Bone marrow (tissue), 2 donors: ENCODE measurements at regions not wholly inside any gene's neighbourhood (a gene's known extent, or its start where the extent isn't known, plus 50 kb on each side); places are given as distances from the start of the nearest gene placed in this dataset.
"Not testable (repeated sequence)": the region's sequence is repeated elsewhere in the genome, so short reads cannot be mapped to it uniquely, and the experiment has no call there.

Source experiments
- DNase-seq, 2 donors: peaks; one replicate each; lab custom pipeline; 2025; lab: John Stamatoyannopoulos, UW

DNA sequence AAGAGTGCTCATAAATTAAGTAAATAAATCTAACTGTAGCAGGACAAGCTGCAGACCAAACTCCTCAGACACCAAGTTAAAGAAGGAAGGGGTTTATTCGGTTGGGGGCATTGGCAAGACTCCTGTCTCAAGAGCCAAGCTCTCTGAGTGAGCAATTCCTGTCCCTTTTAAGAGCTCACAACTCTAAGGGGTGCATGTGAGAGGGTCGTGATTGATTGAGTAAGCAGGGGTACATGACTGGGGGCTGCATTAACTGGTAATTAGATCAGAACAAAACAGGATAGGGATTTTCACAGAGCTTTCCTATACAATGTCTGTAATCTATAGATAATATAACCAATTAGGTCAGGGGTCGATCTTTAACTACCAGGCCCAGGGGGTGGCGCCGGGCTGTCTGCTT lies 318.1 kb upstream of the TECRL start:
- DNase-seq, result not testable (repeated sequence)

DNA sequence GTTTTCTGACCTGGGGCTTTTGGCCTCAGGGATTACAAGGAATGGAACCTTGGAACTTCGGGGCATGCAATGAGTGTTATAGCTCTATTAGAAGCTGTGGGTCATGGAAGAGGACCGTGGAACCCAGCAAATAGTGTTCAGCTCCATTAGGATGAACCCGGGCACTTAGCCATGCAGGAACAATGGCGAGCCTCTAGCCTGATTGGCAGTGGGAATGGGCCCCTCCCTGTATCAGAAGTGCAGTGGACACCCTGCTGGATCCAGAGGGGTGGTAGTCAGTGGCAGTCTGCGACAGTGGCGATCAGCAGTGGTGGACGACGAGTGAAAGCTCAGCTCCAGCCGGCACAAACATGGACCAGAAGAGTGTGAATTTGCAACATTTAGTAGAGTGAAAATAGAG lies 315.4 kb upstream of the TECRL start:
- DNase-seq, result no peak

DNA sequence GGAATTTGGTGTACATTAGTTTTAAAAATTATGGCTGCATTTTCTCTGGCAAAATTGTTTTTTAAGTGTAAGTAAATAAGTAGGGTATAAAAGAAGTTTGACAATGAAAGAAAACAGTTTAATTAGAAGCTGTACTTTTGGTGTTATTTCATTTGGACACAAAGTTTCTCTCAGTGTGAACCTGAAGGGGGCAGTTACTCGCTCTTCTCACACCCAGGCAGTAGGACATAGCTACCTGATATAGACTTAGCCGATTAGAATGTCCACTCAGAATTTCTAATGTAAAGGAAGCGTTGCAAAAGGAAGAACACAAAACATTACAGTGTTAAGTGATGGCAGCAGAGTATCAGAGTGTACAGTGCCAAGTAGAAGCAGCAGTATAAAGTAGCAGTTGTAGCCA lies 311.9 kb upstream of the TECRL start:
- DNase-seq, result no peak

DNA sequence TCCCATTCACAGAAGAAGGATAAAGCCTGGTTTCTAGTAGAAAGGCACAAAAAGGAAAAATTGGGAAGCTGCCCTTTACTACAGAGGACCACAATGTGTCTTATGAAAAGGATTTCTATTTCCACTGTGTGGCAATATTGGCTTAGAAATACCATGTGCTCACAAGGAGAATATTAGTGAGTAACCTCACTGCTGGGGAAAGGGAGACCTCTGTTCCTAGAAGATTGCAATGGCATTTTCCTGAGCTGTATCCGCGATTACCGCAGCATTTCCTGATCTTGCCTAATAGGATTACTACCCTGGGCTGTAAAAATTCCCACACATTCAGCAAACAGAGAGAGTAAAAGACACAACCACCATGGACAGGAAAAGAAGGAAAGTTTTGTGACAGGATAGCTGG lies 308.8 kb upstream of the TECRL start:
- DNase-seq, result no peak

DNA sequence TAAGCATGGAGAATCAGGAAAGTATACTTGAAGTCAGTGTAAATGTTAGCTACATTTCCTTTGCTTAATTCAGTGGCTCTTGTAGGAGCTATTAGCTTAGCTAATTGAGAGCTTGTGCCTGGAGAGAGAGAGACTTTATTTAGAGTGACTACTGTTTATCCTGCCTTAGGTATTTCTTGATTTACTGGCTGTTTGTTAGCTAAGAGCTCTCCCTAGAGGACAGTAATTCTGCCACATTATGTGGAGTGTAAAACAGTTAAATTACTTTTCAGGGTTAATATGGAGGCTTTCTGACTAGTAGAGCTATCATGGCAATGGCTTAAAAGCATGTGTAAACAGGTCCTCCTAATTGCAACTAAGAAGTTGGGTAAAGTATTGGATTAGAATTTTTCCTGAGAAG lies 306.5 kb upstream of the TECRL start:
- DNase-seq, result no peak

DNA sequence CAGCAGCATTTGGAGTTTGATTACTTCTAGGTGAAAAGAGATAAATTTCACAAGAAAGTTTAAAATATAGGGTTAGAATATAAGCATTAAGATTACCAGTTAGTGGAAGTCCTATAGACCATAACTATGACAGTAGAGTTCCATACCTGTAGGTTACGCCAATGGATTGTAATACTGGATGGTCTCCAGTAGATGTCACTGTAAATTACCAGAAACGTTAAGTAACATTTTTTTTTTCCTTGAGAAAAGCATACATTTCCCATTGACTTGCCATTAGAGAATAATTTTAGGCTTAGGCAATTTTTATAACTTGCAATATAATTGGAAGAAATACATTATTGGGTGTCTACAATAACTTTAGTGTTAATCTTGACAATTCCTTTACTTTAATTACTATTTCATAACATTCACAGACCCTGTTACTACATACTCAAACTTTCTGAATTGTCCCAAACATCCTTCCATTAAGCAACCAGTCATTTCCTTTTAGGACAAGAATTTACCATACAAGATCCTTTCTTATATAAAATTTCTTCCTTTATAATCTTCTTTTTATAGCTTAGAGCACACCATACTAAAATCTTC lies 304.1 kb upstream of the TECRL start:
- peak in 1 of 2 donors; percentile 14 for DNase-seq

DNA sequence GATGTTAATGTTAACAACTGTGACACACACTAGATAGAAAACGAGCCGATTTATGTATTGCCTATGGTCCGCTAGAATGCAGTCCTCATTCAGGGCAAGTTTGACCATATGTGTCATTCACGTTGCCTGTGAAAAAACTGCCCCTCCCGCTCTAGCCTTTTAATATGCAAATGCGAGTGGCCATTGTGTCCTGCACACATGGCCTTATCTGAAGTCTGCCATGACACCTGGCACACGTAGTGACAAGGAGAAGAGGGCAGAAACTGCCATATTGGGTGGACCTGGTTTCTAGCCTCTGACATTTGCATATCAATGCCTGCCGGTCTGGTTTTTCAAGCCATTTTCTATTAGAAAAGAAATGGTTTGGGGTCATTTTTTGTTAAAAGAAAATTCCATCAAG lies 303.3 kb upstream of the TECRL start:
- DNase-seq, result no peak

DNA sequence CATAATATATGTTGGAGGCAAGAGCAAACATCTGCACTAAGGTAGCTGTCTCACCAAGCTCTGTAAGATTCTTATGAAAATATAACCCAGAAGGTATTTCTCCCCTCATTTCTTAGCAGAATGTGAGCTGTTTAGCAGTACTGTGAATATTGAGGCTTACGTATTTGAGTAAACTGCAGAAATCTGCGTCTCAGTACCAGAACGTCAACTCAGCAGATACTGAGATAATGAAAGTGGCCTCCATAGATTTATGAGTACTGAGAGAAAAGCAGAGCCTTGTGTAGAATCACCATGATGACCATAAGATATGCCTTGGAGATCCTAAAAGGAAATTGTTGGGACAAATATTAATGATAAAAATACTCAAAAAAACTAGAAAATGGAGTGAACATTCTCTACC lies 296.7 kb upstream of the TECRL start:
- no peak for DNase-seq

DNA sequence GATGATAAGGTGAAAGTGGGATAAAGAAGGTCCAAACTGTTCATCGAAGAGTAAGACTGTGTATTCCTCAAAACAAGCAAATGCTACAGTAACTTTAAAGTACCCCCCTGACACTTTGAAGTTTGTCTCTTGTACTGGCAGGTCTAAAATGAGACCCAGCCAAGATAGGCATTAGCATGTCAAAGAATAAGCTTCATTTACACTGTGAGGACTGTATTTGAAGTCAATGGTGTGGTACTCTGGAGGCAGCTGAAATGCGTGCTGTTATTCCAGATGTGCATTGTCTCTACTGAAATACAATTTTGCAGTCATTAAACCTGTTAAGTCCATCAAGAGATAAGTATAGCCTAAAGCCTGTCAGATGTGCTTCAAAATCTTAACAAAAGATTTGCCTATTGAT lies 288.9 kb upstream of the TECRL start:
- no peak for DNase-seq

DNA sequence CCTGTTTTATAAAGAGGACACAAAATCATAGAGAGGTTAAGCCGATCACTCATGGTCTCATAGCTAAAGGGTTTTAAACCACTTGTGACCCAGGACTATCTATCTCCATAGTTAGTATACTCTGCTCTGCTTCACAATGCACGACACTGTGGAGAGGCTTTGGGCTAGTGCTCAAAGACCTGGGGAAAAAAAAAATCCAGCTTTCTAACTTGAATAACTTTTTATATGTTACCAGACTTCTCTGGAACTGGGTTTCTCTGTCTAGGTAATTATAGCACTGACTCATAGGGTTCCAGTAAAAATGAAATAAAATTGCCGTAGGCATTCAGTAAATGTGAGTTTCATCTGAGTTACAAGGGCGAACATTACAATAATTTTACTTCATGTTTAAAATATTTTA lies 273.7 kb upstream of the TECRL start:
- no peak for DNase-seq

DNA sequence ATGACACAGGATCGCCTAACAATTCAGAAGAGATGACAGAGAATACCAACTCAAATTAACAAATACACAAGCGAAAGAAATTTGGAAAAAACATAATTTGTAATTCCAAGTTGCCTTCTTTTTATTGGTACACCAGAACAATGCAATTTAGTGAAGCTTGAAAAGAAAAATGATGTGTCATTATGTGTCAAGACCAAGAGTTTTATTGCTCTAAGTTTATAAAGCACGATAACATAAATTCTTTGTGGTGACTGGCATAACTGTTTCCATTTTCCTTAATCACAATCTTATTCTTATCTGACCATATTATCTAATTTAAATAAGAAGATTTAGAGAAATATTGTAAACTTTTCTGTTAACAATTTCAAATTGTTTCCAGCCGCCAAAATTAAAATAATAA lies 273.2 kb upstream of the TECRL start:
- DNase-seq, result no peak

DNA sequence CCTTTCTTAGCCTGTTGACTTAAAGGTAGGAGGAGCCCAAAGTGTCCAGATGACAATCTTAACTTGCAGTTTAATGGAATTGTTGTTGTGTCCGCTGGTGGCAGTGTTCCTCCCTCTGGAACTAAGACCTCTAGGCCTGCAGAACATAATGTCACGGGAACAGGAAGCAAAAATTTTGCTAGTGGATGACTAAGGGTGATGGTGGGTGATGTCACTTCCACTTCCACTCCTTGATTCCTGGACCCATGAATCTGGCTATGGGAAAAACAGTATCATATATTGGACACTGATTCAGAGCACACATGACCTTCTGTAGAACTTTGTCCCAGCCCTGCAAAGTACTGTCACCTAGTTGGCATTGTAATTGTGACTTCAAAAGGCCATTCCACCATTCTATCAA lies 263.9 kb upstream of the TECRL start:
- DNase-seq, result not testable (repeated sequence)

DNA sequence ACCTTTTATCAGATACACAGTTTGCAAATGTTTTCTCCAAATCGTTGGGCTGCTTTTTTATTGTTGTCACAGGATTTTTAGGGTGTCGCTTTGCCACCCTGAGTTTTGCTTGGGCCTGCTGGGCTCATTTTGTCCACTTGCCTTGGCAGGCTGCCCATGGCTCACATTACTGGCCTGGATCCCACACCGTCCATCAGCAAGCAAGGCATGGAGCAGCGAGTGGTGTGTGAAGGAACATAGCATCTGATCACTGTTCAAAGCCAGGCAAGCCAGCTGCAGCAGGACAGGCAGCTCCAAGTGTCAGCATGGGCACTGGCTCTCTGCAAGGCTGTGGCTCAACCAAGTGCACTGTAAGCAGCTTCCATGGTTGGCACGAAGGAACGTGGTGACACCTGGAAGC lies 261.4 kb upstream of the TECRL start:
- DNase-seq, result no peak

DNA sequence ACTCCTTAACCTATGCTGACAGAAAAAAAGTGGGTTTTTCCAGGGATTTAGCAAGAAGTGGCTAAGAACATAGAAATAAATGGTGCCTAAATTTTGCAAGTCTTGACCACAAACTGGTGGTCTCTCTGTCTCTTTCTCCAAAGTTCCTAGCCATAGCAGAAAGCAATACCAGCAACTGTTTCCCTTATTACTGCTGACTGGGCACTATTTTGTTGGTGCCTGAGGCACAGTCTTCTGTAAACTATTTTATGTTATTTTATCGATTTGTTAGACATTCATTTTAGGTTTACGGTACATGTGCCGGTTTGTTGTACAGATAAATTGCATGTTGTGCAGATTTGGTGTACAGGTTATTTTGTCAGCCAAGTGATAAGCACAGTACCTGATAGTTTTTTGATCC lies 234.6 kb upstream of the TECRL start:
- no peak for DNase-seq

DNA sequence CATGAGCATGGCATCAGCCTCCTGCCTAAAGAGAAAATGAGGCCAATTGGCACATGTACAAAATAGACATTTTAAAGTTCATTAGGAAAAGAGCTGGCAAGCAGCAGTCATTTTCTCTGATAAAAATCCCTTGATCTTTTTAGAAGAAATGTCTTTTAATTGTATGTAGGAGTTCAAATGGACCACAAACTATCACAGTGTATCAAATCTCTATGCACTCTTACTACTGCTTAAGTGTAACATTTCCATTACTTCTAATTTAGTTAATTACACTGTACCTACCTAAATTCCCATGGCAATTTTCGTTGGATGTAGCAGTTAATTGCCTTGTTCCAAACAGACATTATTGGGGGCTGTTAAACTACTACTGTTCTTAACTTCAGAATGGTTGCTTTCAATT lies 233.7 kb upstream of the TECRL start:
- no peak for DNase-seq

DNA sequence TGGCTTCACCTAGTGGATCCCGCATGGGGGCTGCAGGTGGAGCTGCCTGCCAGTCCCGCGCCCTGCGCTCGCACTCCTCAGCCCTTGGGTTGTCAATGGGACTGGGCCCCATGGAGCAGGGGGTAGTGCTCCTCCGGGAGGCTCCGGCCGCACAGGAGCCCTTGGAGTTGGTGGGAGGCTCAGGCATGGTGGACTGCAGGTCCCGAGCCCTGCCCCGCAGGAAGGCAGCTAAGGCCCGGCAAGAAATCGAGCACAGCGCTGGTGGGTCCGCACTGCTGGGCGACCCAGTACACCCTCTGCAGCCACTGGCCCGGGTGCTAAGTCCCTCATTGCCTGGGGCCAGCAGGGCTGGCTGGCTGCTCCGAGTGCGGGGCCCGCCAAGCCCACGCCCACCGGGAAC lies 231.2 kb upstream of the TECRL start:
- not testable (repeated sequence) for DNase-seq

DNA sequence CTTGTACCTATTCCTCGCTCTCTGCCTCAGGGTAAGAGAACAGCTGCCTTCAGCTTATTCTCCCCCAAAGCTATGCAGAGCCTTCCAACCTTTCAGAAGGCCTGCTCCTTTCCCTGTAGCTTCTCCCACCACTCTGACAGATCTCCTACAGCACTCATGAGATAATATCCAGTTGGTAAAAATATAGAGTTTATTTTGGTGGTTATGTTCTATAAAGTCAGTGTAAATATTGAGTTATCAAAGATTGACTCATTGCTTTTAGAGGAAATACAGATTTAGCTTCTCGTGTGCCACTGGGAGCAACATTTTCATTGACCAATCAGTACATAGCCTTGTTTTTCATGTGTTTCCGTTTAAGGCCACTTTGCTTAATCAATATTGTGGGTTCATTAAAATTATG lies 216.2 kb upstream of the TECRL start:
- no peak for DNase-seq

DNA sequence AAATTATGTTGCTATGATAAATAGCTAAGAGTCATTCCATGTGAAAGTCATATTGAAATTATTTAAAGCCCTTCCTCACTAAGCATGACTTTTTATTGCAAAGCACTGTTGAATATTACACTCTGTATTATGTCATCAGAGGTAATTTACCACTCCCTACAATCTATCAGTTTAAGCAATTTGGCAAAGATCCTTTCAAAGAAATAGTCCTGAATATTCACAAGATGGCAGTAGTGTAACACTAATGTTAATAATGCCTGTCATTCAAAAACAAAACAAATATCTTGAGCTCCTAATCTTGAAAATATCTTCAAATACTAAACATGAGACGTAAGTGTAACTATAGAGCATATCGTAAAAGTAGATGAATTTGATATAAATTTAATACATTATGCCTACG lies 208.6 kb upstream of the TECRL start:
- no peak for DNase-seq

DNA sequence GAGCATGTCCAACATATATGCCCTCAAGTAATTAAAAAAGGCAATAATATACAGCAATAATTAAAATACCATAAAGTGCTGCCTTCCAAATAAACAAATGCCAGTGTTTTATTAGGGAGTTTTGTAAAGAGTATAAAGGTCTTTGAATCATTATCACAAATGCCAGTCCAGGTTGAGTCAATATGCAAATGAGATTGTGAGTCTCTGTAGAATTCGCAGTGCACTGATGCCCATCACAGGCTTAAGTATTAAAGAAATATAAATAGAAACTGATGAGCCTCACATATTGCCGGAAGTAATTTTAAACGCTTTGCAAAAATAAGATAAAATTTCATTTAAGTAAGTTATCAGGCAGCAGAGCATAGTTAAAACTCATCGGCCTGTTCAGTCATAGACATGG lies 205.0 kb upstream of the TECRL start:
- no peak for DNase-seq

DNA sequence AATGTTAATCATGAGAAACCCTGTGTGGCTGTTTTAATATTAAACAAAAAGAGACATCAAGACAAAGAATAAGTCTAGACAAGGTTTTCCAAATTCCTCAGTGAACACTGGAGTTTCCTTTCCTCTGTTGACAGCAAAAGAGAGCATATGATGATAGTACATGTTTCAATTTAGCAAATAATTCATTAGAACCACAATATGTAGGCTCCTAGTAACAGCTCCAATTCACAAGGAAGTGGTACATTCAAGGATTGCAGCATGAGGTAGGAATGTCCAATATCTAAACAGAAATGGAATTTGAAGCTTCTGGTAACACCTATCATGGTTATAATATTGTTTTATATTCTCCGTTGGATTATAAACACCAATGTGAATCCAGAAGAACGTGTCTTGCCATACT lies 203.8 kb upstream of the TECRL start:
- no peak for DNase-seq

DNA sequence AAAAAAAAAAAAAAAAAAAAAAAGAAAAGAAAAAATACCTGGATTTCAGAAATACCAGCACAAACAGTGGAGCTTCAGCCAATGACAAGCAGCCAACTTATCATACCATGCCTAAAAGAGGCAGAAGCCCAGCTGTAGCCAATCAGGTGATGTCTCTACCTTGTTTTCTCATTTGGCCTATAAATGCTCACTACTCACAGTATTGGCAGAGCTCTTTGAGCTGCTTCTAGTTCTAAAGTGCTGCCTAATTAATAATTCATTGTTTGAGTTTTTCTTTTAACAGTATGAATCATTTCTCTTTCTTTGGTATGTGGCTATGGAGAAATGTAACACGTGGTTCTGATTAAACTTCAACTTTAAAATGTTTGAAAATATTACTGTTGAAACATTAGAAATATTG lies 188.8 kb upstream of the TECRL start:
- DNase-seq, result no peak

DNA sequence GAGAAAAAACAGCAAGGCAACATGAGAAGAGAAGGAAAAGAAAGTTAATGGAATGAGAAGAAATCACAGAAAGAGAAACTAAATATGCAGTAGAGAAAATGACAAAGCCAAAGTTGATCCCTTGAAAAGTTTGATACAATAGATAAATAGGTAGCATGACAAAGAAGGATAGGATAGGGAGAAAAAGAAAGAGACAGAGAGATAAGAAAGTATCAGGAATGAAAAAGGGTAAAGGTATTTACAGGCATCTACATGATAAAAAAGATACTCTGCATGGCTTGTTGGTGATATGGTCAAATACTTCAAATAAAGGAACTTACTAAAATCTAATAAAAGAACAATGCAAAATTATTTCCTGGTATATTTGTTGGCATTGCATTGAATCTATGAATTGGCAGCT lies 185.5 kb upstream of the TECRL start:
- DNase-seq, result no peak

DNA sequence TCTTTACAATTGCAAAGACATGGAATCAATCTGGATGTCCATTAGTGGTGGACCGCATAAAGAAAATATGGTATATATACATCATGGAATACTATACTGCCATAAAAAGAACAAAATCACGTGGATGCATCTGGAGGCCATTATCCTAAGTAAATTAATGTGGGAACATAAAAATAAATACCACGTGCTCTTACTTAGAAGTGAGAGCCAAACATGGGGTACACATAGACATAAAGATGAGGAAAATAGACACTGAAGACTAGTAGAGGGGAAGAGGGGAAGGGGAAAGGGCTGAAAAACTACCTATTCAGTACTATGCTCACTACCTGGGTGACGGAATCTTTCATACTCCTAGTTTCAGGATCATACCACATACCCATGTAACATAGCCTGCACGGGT lies 179.3 kb upstream of the TECRL start:
- DNase-seq, result no peak

DNA sequence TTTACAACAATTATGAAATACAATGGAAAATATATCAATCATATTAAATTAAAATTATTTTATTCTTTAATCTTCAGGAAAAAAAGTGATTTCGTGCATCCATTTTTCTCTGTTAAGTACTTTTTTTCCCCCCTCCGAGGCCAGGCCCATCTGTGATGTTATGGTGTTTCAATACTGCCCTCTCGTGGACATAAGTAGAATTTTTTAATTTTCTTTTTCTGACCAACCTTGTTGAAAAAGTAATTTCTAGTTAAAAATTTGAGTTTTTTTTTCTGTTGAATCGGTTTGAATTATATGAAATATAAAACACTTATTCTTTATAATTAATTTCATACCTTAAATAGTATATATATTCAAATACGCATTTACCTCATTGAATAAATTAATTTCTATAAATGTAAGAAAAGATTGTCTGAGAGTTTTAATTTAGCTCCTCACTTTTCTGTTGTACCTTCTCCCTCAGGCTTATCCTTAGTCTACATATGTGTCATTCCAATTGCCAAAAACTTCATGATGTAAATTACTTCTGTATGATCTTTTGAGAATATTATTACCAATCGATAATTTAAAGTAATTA lies 175.8 kb upstream of the TECRL start:
- DNase-seq, result peak in 1 of 2 donors; percentile 18

DNA sequence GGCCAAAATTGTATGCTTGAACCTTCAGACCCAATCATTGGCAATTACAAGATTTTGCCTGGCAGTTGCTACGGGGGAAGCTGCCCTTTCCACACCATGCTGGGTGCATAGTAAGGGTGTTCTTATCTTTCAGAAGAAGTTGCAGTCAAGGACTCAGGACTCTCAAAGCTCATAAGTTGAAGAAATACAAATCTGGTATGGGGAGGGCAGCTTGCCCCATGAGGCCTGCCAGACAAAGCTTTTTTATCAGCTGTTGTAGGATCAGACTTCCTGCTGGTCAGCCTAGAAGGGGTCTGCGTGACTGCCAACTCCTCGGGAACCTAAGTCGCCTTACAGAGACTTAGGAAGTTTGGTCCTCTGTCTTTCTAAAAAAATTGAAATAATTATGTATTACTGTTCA lies 174.9 kb upstream of the TECRL start:
- DNase-seq, result no peak
